ENCODE measurements at regions not wholly inside any gene's neighbourhood (a gene's known extent, or its start where the extent isn't known, plus 50 kb on each side); places are given as distances from the start of the nearest gene placed in this dataset.
"Not testable (repeated sequence)": the region's sequence is repeated elsewhere in the genome, so short reads cannot be mapped to it uniquely, and the experiment has no call there.

- not testable (repeated sequence) for DNase-seq (ENCODE audit: low spot score)
These were observed 103.0 kb downstream of the CARTPT start for GRCh38 chr5:71822065-71822464.

- no peak for DNase-seq (ENCODE audit: low spot score)
These were observed 106.9 kb downstream of the CARTPT start for GRCh38 chr5:71825992-71826391.

- no peak for DNase-seq (ENCODE audit: low spot score)
These were observed 109.4 kb downstream of the CARTPT start for GRCh38 chr5:71828291-71829040.

- DNase-seq (ENCODE audit: low spot score): no peak
These were observed 110.1 kb downstream of the CARTPT start for GRCh38 chr5:71829206-71829605.

GRCh38 chr5:71830681-71831539, 111.8 kb downstream of the CARTPT start:
- no peak for DNase-seq (ENCODE audit: low spot score)

GRCh38 chr5:71832812-71833715, 114.0 kb downstream of the CARTPT start:
- no peak for DNase-seq (ENCODE audit: low spot score)

GRCh38 chr5:71834601-71835000, 115.5 kb downstream of the CARTPT start:
- no peak for DNase-seq (ENCODE audit: low spot score)

GRCh38 chr5:71836084-71836483, 117.0 kb downstream of the CARTPT start:
- no peak for DNase-seq (ENCODE audit: low spot score)

GRCh38 chr5:71836559-71837112, 117.6 kb downstream of the CARTPT start:
- no peak for DNase-seq (ENCODE audit: low spot score)

- no peak for DNase-seq (ENCODE audit: low spot score)
These were observed 119.2 kb downstream of the CARTPT start for GRCh38 chr5:71838286-71838685.

GRCh38 chr5:71839096-71839884, 120.2 kb downstream of the CARTPT start:
- no peak for DNase-seq (ENCODE audit: low spot score)

GRCh38 chr5:71841107-71841506, 122.0 kb downstream of the CARTPT start:
- no peak for DNase-seq (ENCODE audit: low spot score)

GRCh38 chr5:71843111-71843510, 124.0 kb downstream of the CARTPT start:
- DNase-seq (ENCODE audit: low spot score): no peak

- no peak for DNase-seq (ENCODE audit: low spot score)
These were observed 125.8 kb downstream of the CARTPT start for GRCh38 chr5:71844862-71845261.

GRCh38 chr5:71859515-71859914, 140.4 kb downstream of the CARTPT start:
- DNase-seq (ENCODE audit: low spot score): no peak

- DNase-seq (ENCODE audit: low spot score): no peak
These were observed 141.0 kb downstream of the CARTPT start for GRCh38 chr5:71860048-71860447.

GRCh38 chr5:71861682-71862081, 142.6 kb downstream of the CARTPT start:
- DNase-seq (ENCODE audit: low spot score): no peak

GRCh38 chr5:71862087-71862486, 143.0 kb downstream of the CARTPT start:
- no peak for DNase-seq (ENCODE audit: low spot score)

- no peak for DNase-seq (ENCODE audit: low spot score)
These were observed 143.5 kb downstream of the CARTPT start for GRCh38 chr5:71862507-71863060.

GRCh38 chr5:71864730-71865601, 145.9 kb downstream of the CARTPT start:
- DNase-seq (ENCODE audit: low spot score): no peak
